HG03196 (cell line): ENCODE measurements at regions not wholly inside any gene's neighbourhood (a gene's known extent, or its start where the extent isn't known, plus 50 kb on each side); places are given as distances from the start of the nearest gene placed in this dataset.
A peak's percentile ranks its signal among the peaks of the same experiment; 100 is the strongest.
"Not testable (repeated sequence)": the region's sequence is repeated elsewhere in the genome, so short reads cannot be mapped to it uniquely, and the experiment has no call there.

Source experiments
- ATAC-seq: cut with Tn5 transposase; IDR thresholded peaks from one replicate; pipeline ENCODE4 v1.9.1; 2021; ENCODE audit not compliant: unreplicated experiment

GRCh38 chr4:138860357-138860756 is 155.2 kb upstream of the NOCT start:
- ATAC-seq: not testable (repeated sequence)

DNA sequence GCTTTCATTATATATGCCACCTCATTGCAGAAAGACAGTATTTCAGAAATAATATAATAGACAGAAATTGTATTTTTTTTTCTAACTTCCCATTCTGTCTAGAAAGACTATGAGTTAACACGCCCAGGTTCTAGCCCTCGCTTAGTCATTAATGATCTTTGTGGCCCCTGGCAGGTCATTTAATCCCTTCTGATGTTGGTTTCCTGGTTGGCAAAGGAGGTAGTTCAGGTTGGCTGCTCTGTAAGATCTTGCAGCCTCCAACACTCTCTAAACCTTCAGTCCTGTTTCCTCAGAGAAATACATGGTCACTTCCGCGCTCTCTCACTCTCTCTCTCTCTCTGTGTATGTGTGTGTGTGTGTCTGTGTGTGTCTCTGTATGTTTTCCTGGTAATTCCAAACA is 156.3 kb upstream of the NOCT start:
- ATAC-seq: no peak

DNA sequence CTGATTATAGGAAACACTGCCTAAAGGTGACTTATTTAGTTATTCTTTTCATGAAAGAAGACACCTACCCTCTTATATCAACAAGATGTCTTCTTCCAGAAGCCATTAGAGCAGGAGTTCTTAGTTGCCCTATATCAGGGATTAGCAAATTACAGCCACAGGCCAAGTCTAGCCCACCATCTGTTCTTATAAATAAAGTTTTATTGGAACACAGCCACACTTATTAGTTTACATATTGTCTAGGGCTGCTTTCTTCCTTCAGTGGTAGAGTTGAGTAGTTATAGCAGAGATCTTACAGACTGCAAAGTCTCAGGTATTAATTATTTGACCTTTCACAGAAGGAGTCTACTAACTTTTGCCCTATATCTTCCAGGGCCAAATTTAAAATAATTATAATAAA is 157.2 kb upstream of the NOCT start:
- ATAC-seq: no peak

DNA sequence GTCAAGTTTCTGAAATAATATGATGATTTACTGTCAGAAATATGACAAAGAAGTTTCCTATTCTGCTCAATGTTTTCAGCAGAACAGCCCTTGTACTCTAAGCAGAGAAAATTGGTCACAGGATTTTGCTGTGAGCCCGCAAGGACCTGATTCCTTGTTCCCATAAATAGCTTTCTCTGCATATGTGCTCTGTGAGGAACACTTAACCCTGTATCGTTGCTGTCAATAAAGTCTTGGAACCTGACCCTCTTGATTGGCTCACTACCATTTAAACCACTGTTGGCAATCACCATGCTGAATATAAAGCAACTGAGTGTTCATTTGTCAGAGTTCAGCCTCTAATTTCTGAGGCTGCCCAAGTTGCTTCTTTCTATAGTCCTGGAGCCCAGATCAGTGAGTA is 158.2 kb upstream of the NOCT start:
- ATAC-seq: no peak

DNA sequence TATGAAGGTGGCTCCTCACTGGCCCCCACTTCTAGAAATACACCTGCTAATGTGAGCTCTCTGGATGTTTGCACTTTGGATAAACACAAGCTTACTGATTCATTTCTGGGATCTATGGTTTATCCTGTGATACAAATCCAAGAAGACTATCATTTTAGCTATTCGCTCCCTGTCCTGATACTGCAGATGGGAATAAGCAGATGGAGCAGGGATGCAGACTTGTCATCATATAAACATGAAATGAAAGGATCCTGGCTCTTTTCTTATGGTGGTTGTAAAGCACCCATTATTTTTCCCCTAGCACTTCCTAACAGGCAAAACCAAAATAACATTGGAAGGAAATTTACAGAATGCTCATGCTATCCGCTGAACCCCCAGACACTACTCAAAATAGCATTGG is 162.9 kb upstream of the NOCT start:
- ATAC-seq: no peak

- ATAC-seq: no peak
Measured at GRCh38 chr4:138851391-138852335, 163.9 kb upstream of the NOCT start.

DNA sequence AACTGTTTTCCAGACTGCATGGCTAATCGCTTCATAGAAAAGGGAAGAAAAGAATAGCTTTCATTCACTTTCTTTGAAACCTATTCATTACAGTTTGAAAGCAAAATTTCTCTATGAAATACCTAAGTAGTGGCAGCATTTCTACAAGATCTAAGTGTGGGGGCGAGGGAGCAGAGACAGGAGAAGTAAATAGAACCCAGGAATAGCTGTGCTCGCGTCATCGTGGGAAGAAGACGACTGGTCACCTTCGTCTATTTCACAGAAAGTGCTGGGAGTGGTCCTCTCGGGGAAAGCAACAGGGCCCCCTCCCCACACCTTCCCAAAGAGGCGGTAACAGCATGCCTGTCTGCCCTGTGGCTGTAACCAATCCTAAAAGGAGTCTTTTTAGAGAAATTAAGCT is 169.9 kb upstream of the NOCT start:
- no peak for ATAC-seq

DNA sequence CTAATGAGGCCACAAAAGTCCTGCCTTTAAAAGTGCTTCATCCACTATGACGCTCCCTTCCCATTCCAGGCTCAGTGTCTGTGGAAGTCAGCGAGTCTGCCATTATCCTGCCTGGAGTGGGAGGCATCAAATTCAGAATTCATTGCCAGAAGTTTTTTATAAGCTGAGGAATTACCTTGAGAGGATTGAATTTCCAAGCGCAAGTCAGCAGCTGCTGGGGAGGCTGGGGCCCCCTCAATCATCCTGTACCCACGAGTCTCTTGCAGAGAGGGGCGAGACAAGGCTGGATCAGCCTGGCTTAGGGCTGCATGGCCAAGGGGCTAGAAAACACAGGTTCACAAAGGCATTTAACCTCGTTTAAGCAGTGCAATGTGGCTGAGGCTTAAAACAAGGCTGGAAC is 170.5 kb upstream of the NOCT start:
- ATAC-seq: no peak

GRCh38 chr4:138843616-138844015 is 172.0 kb upstream of the NOCT start:
- ATAC-seq: no peak

GRCh38 chr4:138841343-138841742 is 174.2 kb upstream of the NOCT start:
- no peak for ATAC-seq

- ATAC-seq: no peak
Measured at GRCh38 chr4:138838251-138838650, 177.3 kb upstream of the NOCT start.

- no peak for ATAC-seq
Measured at GRCh38 chr4:138835832-138836533, 179.6 kb upstream of the NOCT start.

GRCh38 chr4:138833974-138834373 is 181.6 kb upstream of the NOCT start:
- peak; percentile 88 for ATAC-seq

DNA sequence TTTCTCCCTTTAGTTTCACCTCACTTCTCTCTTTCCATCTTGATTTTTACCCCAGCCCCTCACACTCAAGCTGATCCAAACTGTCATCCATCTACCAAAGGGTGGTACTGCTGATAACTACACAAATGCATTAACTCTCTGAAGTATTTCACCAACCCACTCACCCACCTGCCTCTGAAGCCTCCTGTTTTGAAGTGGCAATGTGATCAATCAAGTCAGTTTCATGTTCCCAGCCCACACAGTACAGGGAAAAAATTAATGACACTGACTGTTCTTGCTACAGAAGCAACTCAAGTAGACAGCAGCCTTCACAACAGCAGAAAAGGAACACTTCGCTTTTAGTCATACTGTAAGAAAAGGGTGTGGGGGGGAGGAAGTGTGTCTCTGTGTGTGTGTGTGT is 183.0 kb upstream of the NOCT start:
- no peak for ATAC-seq

GRCh38 chr4:138831948-138832347 is 183.6 kb upstream of the NOCT start:
- ATAC-seq: no peak

GRCh38 chr4:138828926-138829325 is 186.7 kb upstream of the NOCT start:
- ATAC-seq: no peak

DNA sequence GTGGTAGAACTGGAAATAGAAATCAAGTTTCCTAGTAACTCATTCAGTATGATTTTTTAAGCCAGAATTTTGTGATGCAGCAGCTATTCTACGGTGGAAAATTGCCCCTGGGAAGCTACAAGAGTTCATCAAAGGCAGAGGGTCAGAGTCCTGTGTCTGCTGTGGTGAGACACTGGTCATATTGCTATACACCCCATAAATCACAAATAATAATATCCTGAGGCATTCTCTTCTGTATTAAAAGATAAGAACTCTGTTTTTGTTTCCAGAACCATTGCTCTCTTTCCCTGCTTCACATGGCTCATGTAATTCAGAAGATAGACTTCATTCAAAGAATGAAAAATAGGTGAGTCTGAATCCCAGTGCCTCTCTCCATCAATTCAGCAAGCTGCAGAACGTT is 188.8 kb upstream of the NOCT start:
- ATAC-seq: no peak

DNA sequence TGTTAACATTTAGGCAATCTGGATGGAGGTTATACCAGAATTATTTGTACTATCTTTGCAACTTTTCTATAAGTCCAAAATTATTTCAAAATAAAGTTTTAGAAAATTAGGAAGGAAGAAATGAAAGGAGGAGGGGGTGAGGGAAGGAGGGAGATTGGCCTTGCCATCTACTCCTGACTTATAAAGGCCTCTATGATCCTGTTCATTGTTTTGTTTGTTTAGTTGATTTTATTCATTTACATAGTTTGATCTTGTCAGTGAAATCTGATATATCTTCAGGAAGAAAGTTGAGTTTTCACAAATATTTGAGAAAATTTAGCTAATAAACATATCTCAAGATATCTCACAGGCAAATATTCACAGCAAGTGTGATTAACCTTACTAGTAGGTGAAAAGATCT is 189.3 kb upstream of the NOCT start:
- no peak for ATAC-seq

DNA sequence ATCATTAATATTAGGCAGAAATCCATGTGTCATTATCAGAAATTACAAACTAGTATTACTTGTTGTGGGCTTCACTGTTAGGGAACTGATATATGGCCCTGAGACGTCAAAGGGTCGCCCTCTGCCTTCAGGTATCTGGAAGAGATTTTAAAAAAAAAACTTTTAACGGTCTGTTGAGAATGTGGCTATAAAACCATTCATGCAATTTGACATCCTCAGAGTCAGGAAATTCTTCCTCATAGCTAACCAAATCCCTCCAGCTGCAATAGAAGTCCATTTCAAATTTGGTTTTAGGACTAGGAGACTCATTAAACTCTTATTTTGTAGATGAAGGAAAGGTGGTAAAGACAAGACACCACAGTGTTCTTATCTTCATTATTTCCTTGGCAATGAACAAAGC is 194.2 kb upstream of the NOCT start:
- no peak for ATAC-seq

DNA sequence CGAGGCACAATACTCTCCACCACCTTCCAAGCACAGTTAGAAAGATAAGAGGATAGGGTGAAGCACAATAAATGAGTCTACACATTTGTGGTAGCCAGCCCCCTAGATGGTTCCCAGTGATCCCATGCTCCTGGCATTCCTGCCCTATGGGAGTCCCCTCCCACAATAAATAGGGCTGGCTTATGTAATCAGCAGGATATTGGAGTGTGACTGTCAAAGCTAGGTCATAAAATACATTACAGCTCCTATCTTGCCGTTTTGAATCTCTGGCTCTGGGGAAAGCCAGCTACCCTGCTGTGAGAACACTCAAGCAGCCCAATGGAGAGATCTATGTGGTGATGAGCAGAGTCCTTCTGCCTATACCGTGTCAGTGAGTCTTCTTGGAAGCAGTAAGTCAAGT is 198.7 kb upstream of the NOCT start:
- no peak for ATAC-seq

DNA sequence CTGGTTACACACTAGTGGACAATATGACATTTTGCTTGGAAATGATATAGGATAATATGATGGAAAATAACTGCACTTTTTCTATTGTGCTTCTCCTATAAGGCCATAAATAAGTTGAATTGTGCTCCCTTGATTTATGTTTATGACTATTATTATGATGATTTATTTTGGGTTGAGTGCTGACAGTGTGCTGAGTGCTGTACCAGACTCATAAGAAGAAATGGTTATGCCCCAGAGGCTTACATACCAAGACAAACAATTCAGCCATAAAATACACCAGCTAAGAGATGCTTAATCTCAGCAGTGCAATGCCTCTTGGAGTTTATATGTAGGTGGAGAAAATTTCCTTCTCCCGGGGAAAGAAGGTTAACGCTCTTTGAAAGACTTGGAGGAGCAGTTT is 199.8 kb upstream of the NOCT start:
- no peak for ATAC-seq

DNA sequence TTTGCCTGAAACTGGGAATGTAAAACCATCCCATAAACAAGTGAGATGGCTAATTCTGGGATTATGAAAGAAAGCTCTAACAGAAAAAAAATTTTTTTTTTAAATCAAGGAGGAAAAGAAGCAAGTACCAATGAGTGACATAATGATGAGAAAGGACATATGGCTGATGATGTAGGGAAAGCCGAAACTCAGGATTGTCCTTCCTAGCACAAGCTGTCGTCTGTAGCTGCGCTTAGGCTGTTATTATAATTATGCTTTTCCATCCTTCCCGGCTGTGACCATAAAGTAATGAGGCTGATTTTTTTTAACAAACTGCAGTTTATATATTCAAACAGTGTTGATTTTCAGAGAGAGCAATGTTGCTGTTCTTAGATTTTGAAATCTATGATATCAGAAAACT is 209.8 kb upstream of the NOCT start:
- ATAC-seq: no peak
